HG02678 (cell line): ENCODE measurements at regions not wholly inside any gene's neighbourhood (a gene's known extent, or its start where the extent isn't known, plus 50 kb on each side); places are given as distances from the start of the nearest gene placed in this dataset.
"Not testable (repeated sequence)": the region's sequence is repeated elsewhere in the genome, so short reads cannot be mapped to it uniquely, and the experiment has no call there.

Experiments used
- ATAC-seq: cut with Tn5 transposase; IDR thresholded peaks from one replicate; pipeline ENCODE4 v1.9.1; 2021; ENCODE audit warnings: mild to moderate bottlenecking, moderate library complexity; ENCODE audit not compliant: unreplicated experiment

DNA sequence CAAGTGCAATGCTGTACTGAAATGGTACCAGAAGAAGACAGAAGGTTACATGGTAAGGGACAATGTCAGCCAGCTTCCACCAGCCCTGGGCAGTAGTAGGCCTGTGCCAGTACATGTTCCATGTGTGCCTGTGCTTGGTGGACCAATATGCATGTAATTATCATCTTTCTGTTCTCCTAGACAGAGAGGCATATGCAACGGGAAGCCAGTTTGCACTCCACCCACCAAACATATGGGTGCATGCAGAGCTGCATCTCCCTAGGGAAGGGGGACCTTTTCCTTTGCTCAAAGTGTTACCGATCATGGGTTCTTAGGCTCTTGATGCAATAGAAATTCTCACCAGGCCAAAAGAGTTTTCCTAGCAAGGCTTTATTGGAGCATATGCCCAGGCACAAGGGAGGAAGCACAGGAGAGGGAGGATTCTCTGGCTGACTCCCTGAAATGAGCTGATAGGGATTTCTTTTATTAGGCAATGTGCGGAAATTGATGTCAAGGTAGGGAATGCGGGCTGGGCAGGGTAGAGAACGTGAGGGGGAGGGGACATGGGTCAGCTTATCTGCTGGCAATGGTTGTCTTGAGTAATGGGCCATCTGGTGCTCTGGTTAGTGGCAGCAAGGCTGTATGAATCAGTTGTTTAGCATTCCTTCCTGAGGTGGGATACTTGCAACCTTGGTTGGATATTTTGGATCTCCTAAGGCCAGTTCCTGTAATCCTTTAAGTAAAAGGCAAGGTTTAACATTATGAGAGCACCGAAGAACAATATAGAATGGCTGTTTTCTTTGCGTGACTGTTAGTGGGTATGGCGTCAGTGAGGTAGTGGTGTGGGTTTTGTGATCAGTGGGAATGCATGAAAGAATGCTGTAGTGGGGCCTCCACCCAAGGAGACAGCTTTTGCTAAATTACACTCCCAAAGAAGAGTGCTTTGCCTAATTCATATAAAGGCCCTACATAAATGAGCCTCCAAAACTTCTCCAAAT, 102.5 kb downstream of the CDRT15L2 start:
- not testable (repeated sequence) for ATAC-seq

DNA sequence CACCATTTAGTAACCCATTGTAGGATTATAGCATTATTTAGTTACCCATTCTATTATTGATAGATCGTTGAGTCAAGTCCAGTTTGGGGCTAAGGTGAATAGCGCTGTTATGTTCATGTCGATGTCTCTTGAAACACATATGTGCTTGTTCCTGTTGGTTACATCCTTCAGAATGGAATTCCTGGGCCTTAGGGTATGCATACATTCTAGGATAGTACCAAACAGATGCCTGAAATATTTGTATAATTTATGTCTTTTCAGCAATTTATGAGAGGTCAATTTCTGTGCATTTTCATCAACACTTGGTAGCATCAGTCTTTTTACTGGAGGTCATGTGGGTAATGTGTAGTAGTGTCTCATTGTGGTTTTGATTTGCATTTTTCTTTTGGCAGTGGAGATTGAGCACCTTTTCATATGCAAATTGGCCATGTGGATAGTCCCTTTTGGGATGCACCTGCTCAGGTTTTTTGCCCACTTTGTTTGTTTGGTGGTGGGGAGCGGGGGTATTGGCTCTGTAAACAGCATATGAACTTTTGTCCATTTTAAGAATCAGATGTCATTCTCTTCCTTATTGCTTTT, 104.2 kb downstream of the CDRT15L2 start:
- ATAC-seq = not testable (repeated sequence)

DNA sequence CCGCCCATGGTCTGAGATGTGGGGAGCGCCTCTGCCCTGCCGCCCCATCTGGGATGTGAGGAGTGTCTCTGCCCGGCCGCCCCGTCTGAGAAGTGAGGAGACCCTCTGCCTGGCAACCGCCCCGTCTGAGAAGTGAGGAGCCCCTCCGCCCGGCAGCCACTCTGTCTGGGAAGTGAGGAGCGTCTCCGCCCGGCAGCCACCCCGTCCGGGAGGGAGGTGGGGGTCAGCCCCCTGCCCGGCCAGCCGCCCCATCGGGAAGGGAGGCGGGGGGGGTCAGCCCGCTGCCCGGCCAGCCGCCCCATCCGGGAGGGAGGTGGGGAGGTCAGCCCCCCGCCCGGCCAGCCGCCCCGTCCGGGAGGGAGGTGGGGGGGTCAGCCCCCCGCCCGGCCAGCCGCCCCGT, 105.5 kb downstream of the CDRT15L2 start:
- ATAC-seq = not testable (repeated sequence)

DNA sequence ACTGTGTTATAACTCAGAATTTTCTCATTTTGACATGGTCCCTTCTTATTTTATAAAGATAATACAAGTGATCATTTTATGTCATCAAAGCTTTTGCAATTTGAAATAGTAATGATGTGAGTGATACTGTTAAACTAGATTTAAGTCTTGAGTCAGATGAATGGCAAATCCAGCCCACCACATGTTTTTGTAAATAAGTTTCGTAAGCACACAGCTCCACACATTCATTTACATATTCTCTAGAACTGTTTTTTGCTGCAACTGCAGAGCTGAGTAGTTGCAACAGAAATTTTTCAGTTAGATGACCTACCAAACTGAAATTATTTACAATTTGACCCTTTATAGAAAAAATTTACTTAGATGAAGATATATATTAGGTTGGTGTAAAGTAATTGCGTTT, 108.1 kb downstream of the CDRT15L2 start:
- not testable (repeated sequence) for ATAC-seq

DNA sequence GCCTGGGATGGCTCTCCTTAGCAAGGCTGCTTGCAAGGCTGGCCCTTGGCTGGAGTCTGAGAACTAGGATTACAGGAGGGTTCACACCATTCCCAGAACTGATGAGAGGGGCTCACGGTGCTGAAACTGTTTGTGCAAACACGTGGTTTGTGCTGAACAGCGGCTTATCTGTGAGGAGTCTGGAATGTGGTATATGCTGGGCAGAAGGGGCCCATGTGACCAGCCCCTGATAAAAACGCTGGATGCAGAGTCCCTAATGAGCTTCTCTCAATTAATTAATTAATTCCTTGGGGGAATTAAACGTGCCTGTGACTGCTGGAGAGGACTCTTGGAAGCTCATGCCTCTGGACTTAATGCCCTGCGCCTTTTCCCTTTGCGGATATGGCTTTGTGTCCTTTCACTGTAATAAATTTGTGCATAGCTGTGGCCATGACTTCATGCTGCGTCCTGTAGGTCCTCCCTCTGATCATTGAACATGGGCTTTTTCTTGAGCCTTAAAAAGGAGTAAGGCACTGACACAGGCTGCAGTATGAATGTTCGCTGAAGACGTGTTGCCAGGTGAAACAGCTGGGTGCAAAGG, 109.7 kb downstream of the CDRT15L2 start:
- ATAC-seq = not testable (repeated sequence)

DNA sequence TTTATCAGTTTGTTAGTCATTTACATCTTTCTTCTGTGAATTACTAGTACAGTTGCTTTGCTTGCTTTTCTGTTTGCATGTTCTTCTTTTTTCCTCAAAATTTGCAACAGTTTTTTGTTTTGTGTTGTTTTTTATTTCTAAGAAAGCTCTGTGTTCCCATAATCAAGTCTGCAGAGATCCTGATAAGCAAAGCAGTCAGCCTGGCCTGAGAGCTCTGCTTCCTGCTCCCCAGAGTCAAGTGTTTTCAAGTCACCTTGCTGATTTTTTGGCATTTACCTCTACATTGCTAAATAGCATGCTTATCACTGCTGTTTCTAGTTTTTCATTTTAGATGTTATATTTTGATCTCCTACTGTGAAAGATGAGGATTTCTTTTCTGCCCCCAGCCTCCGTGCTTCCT, 113.2 kb downstream of the CDRT15L2 start:
- ATAC-seq = not testable (repeated sequence)

DNA sequence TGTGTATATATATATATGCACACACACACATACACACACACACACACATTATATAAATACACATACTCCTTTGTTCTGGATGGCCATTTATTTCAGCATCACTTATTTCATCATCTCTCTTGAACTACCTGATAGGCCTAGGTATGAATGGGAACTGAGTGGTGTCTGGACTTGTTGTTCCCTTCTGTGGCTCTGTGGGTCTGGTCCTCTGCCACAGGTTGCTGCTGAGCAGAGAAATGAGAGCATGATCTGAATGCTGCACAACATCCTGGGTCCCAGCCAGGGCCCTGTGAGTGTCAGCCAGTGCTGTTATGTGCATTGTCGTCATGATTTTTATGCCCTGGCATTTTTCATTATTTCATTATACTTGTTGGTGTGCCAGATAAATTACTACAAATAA, 116.3 kb downstream of the CDRT15L2 start:
- ATAC-seq = not testable (repeated sequence)

DNA sequence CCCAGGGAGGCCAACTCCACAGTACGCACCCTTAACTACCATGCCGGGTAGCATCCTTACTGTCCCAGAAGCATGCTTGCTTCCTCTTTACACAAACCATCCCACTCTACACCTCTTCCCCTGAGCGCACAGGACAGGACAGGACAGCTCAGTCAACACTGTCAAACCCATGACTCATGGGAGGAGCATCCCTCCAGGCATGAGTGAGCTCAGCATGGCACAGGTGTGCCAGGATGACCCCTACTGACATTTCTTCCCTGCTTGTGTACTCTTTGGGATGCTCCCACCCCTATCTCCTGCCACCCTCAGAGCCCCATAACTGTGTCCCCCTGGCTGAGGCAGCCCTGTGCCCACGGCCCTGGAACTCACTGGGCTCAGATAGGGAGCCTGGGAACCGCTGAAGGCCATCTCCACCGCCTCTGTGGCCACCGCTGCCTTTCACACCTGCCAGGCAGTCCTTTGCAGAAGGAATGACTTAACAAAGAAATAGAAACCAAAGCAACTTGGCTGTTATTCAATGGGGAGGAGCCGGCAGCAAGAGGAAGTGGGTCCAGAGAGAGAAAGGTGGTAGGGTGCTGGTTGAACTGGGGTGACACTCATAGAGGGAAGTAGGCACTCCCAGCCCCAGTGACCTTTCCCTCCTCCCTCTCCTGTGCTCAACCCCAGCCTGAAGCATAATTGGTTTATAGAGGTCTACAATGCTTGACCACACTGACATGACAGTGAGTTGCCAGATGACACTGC, 119.1 kb downstream of the CDRT15L2 start:
- peak; percentile 92 for ATAC-seq

DNA sequence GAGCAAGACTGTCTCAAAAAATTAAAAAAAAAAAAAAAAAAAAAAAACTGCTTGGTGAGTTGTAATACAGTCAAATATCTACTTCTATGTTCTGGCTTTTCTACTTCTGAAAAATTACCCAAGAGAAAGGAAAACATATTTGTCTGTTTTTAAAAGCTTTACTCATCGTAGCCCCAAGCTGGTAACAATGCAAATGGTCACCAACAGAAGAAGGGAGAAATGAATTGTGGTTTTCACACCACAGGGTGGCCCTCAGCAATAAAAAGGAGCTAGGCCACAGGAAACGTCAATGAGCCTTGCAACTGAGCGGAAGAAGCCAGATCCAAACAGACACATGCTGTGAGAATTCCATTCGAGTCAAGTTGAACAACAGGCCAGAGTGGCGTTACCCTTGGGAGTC, 121.0 kb downstream of the CDRT15L2 start:
- ATAC-seq = not testable (repeated sequence)

DNA sequence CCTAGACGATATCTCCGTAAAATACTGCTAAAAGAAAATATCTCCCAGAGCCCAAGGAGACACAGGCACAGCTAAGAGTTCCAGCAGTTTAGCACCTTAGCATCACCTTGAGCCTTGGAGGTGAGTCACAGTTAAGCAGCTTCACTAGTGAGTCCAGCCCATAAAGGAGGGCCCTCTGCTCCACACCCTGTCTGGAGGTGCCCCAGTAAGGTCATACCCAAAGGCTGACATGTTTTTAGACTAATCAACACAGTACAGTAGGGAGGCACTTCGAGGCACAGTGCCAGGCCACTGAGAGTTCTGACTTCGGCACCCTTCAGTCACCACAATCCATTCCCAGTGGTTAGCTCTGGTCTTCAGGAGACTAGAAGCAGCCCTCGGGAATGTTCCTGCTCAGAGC, 121.8 kb downstream of the CDRT15L2 start:
- not testable (repeated sequence) for ATAC-seq

DNA sequence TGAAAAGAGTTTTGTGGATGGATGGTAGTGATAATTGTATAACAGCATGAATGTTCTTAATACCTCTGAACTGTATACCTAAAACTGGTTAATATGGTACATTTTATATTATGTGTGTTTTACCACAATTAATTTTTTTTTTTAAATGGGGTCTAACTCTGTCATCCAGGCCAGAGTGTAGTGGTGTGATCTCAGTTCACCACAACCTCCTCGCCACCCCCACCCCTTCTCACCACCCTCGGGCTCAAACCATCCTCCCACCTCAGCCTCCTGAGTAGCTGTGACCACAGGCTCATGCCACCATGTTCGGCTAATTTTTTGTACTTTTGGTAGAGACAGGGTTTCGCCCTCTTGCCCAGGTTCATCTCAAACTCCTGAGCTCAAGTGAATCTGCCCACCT, 123.2 kb downstream of the CDRT15L2 start:
- no peak for ATAC-seq

DNA sequence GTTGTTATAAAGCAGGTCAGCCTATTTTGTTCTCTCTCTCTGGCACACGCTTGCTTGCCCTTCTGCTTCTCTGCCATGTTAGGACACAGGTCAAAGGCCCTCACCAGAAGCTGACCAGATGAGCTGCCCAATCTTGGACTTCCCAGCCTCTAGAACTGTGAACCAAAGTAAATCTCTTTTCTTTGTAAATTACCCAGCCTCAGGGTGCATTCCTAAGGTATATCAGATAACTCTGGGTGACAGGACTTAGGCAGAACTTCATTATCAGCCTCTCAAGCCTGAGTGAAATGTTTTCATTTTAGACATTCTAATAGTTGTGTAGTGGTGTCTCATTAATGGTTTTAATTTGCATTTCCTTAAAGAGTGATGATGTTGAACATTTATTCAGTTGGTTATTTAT, 124.3 kb downstream of the CDRT15L2 start:
- ATAC-seq = no peak

DNA sequence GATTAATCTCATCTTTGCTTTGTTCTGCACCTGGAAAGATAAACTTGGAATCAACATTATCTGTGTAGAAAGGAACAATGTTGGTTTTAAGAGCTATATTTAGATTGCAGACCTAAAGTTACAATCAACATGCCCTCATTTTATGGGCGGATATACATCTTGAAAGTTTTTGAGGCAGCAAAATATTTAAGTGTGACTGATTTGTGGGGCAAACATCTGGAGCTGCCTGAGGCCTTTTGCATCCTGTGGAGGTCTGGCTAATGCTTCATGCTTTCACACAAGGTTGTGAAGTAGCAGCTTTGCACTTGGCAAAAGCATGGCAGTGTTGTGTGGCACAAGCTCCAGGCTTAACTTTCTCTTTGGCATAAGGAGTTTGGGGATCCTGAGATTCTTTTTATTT, 125.7 kb downstream of the CDRT15L2 start:
- not testable (repeated sequence) for ATAC-seq

DNA sequence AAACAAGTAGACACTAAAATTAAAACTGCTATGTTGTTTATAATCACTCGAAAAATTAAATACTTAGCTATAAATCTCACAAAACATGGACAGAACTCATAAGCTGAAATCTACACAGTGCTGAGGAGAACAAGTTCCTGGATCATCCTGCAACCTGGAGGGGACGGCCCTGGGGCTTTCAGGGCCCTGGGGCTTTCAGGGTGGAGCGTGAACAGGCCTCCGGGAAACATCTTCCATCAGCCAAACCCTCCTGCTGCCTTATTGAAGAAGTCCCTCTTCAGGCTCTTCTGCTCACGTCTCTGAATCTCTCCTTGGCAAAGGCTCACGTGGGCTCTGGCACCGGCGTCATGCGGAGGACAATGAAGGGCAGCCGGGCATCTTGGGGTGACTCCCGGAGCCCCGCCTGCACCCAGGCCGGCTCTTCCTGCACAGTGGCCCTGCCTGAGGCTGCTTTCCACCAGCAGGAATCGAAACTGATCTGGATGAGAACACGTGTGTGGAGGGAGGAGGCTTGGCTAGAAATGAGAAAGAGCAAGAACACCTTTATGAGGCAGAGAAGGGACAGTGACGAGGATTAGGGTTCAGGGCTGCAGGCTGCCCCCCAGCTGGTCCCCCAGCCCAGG, 127.3 kb downstream of the CDRT15L2 start:
- no peak for ATAC-seq

DNA sequence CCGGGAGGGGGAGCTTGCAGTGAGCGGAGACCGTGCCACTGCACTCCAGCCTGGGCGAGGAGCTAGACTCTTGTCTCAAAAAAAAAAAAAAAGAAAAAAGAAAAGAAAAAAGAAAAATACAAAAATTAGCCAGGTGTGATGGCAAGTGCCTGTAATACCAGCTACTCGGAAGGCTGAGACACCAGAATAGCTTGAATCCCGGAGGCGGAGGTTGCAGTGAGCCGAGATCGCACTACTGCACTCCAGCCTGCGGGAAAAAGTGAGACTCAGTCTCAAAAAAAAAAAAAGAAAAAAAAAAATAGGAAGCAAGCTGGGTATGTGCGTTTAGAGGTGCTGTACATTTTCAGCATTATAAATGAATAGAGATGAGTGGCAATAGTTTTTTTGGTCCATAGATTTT, 129.3 kb downstream of the CDRT15L2 start:
- not testable (repeated sequence) for ATAC-seq

DNA sequence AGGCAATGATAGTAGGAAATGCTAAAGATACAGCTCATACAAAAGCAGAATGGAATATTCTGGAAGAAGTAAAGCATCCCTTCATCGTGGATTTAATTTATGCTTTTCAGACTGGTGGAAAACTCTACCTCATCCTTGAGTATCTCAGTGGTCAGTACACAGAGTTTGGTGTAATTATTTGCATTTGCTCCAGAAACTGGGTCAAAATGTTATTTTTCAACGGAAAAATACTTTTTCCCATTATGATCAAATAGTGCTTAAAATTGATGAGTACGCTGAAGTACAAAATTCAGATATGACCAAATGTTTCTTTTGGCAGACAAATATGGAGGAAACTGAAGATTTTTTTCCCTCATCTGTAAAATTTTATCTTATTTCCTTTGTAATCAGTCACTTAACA, 137.0 kb downstream of the CDRT15L2 start:
- not testable (repeated sequence) for ATAC-seq

DNA sequence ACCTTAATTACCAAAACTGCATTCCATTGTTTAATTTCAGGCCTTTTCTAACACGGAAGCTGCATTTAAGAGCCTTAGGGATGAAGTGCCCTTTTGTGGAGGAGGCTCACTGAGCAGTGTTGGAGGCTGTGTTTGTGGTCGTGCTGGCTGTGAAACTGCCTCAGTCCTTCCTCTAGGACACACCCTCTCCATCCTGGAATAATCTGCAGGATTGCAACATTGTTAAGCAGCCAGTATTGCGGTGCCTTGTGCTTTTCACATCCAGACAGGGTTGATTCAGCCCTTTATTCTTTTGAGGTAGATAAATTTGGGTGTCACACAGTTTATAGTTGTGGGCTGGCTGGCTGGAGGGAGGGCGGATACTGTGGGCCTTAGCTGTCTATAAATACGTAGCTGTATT, 141.6 kb downstream of the CDRT15L2 start:
- no peak for ATAC-seq

DNA sequence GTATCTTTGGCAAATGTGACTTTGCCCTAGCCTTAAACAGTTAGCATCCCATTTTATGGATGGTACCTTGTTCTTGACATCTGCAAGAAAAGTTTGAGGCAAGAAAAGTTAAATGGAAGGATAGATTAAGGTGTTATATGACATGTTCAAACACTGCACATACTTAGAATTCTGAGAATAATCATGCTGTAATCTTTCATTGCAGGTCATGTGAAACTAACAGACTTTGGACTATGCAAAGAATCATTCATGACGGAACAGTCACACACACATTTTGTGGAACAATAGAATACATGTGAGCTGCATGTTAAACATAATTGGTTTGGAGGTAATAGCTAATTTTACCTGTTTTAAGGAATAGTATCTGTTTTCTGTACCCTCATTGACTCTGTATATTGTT, 144.9 kb downstream of the CDRT15L2 start:
- ATAC-seq = not testable (repeated sequence)

DNA sequence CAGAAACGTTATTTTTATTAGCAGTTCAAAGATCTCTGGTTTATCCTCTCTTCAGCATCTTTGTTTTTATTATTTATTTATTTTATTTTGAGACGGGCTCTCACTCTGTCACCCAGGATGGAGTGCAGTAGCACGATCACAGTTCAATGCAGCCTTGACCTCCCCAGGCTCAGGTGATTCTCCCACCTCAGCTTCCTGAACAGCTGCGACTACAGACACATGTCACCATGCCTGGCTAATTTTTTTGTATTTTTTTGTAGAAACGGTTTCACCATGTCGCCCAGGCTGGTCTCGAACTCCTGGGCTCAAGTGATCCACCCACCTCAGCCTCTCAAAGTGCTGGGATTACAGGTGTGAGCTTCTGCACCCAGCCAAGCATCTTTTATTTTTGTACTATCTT, 147.7 kb downstream of the CDRT15L2 start:
- ATAC-seq = not testable (repeated sequence)

DNA sequence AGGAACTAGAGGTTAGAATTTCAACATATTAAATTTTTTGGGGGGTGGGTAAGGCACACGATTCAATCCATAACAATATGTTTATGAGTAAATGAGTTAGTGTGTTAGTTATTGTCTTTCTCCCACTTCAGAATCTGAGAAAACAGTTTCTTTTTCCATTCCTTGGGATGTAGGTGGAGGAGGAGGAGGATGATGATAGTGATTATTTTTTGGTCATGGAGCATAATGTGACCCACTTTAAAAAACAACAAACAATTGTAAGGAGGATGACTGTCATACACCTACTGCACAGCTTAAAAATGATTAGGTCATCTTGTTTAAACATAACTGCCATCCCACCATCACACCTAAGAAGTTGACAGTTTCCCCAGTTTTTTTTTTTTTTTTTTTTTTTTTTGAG, 148.7 kb downstream of the CDRT15L2 start:
- no peak for ATAC-seq

DNA sequence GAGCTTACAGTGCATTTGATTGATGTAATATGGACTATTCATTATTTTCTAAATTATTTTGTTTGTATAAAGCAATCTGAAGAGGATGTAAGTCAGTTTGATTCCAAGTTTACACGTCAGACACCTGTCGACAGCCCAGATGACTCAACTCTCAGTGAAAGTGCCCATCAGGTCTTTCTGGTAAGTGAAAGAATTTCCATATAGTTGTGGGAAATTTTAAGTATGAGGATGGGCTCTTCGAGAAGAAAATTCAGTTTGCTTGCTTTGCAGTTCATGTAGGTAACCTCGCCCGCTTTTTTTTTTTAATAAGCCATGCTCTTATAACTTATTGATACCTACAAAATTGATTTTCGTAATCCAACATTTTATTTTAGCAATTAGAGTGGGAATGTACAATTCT, 151.6 kb downstream of the CDRT15L2 start:
- not testable (repeated sequence) for ATAC-seq
